HepG2 (cell line): ENCODE measurements at regions not wholly inside any gene's neighbourhood (a gene's known extent, or its start where the extent isn't known, plus 50 kb on each side); places are given as distances from the start of the nearest gene placed in this dataset.

ENCODE experiments used
- ATAC-seq: fragments of 200-7000 bp; cut with Tn5 transposase; 3 replicates; pipeline ENCODE4 v1.9.1; 2020; ENCODE audit warnings: mild to moderate bottlenecking, moderate library complexity
- BruUV-seq: library from RNA; stranded (reverse); fragments of 400-500 nt; replicated peaks from 2 replicates; lab custom pipeline; 2021; lab: Mats Ljungman, UMichigan
- CTCF ChIA-PET: fragments of 300-600 bp; formaldehyde crosslinking; extraction: SDS; loops from one replicate; lab custom pipeline; 2021; ENCODE audit warnings: low total read pairs, inconsistent platforms, low intra/inter-chr PET ratio; lab: Yijun Ruan, JAX
- POLR2A ChIA-PET: fragments of 350-600 bp; sonication (Branson Sonifier 250); formaldehyde crosslinking; loops from one replicate; lab custom pipeline; 2020; ENCODE audit warnings: antibody characterized with exemption, inconsistent platforms; lab: Yijun Ruan, JAX
- DNase-seq: peaks from one replicate; pipeline ENCODE4 v3.0.0-alpha.2; 2015; ENCODE audit warnings: low spot score
- FAIRE-seq: peaks from 3 replicates; lab custom pipeline; 2011; peaks lifted over from hg19 to GRCh38; lab: Jason Lieb, UNC
- H2AFZ ChIP-seq: one replicate; pipeline ENCODE4 v1.6.1; 2011; ENCODE audit warnings: low read length, inconsistent platforms
- H3K27ac ChIP-seq: fragments of 300-600 bp; 3 replicates; pipeline ENCODE4 v1.8.0; 2011; ENCODE audit warnings: mixed run types, mild to moderate bottlenecking, mixed read lengths, low read length, inconsistent platforms; ENCODE audit not compliant: insufficient read depth; ENCODE audit errors: extremely low read length
- H3K27me3 ChIP-seq, 2 experiments: fragments of 200-600 bp in 1 of 2; 2 replicates in 1 of 2; 3 replicates in 1 of 2; pipeline versions ENCODE4 v1.6.0 to v1.8.0; 2011; ENCODE audit warnings: low read length in 2 of 2, mild to moderate bottlenecking in 2 of 2, moderate library complexity in 2 of 2, inconsistent platforms in 1 of 2; ENCODE audit not compliant: insufficient read depth in 2 of 2, control insufficient read depth in 1 of 2
- H3K36me3 ChIP-seq, 2 experiments: fragments of 200-600 bp in 1 of 2; replicated peaks in 1 of 2; 2 replicates in 1 of 2; 3 replicates in 1 of 2; pipeline versions ENCODE4 v1.5.1 to v1.8.0; 2011; ENCODE audit warnings: low read length in 2 of 2, inconsistent platforms in 1 of 2; ENCODE audit not compliant: insufficient read depth in 2 of 2, control insufficient read depth in 1 of 2
- H3K4me1 ChIP-seq: 2 replicates; pipeline ENCODE4 v1.5.1; 2012; ENCODE audit warnings: low read length, inconsistent platforms; ENCODE audit not compliant: insufficient read depth
- H3K4me2 ChIP-seq: 2 replicates; pipeline ENCODE4 v1.6.0; 2011; ENCODE audit warnings: low read depth, low read length, inconsistent platforms
- H3K4me3 ChIP-seq, 3 experiments: fragments of 200-600 bp in 1 of 3; sonication (generic), shearing (Covaris generic) in 1 of 3; replicated peaks in 1 of 3; 2 replicates each; pipeline ENCODE4 v1.5.1; 2011 to 2016; ENCODE audit warnings: low read length in 3 of 3, inconsistent platforms in 2 of 3, low read depth in 2 of 3, mild to moderate bottlenecking in 2 of 3, control low read depth in 1 of 3, mixed read lengths in 1 of 3; ENCODE audit not compliant: insufficient read depth in 1 of 3
- H3K79me2 ChIP-seq: one replicate; pipeline ENCODE4 v1.6.1; 2011; ENCODE audit warnings: low read length, inconsistent platforms; ENCODE audit not compliant: insufficient read depth
- H3K9ac ChIP-seq: 2 replicates; pipeline ENCODE4 v1.6.0; 2011; ENCODE audit warnings: mild to moderate bottlenecking, low read depth, low read length, inconsistent platforms; ENCODE audit not compliant: insufficient read depth
- H3K9me3 ChIP-seq: 2 replicates; pipeline ENCODE4 v1.5.1; 2012; ENCODE audit warnings: mild to moderate bottlenecking, low read length
- H4K20me1 ChIP-seq: 2 replicates; pipeline ENCODE4 v1.6.0; 2011; ENCODE audit warnings: inconsistent platforms, mild to moderate bottlenecking, low read length, moderate library complexity; ENCODE audit not compliant: insufficient read depth
- DR1 ChIP-seq: sonication (generic); formaldehyde crosslinking; IDR thresholded peaks from 2 replicates; pipeline ENCODE4 v1.8.0; 2021; ENCODE audit warnings: mild to moderate bottlenecking, missing genetic modification reagents, inconsistent platforms
- FOXM1 ChIP-seq: sonication (generic); formaldehyde crosslinking; IDR thresholded peaks from 2 replicates; pipeline ENCODE4 v1.5.0; 2020; ENCODE audit warnings: missing genetic modification reagents
- HOXA5 ChIP-seq: sonication (generic); formaldehyde crosslinking; IDR thresholded peaks from 2 replicates; pipeline ENCODE4 v1.4.0; 2020; ENCODE audit warnings: missing genetic modification reagents
- KMT2A ChIP-seq: sonication (generic); formaldehyde crosslinking; IDR thresholded peaks from 2 replicates; pipeline ENCODE4 v1.4.0; 2020; ENCODE audit warnings: missing genetic modification reagents
- SAP130 ChIP-seq: IDR thresholded peaks from 2 replicates; pipeline ENCODE4 v1.6.1; 2016; ENCODE audit warnings: low read depth
- SUZ12 ChIP-seq: fragments of 150-350 bp; IDR thresholded peaks from 2 replicates; pipeline ENCODE4 v1.6.1; 2014; ENCODE audit warnings: low read depth, low read length
- TBX2 ChIP-seq: sonication (generic); formaldehyde crosslinking; IDR thresholded peaks from 2 replicates; pipeline ENCODE4 v1.5.0; 2020; ENCODE audit warnings: missing genetic modification reagents, mild to moderate bottlenecking, borderline replicate concordance
- THYN1 ChIP-seq: sonication (generic); formaldehyde crosslinking; IDR thresholded peaks from 2 replicates; pipeline ENCODE4 v1.8.1; 2023; ENCODE audit warnings: low read depth, mild to moderate bottlenecking, moderate library complexity, missing genetic modification reagents, borderline replicate concordance
- ZFP36L2 ChIP-seq: sonication (generic); formaldehyde crosslinking; IDR thresholded peaks from 2 replicates; pipeline ENCODE4 v1.4.0; 2020; ENCODE audit warnings: missing genetic modification reagents
- ZNF276 ChIP-seq: sonication (generic); formaldehyde crosslinking; IDR thresholded peaks from 2 replicates; pipeline ENCODE4 v1.4.0; 2020; ENCODE audit warnings: mild to moderate bottlenecking, low read depth, missing genetic modification reagents
- ZNF292 ChIP-seq: sonication (generic); formaldehyde crosslinking; IDR thresholded peaks from 2 replicates; pipeline ENCODE4 v1.8.1; 2022; ENCODE audit warnings: mild to moderate bottlenecking, low read depth, missing genetic modification reagents, borderline replicate concordance
- ZNF331 ChIP-seq: sonication (generic); formaldehyde crosslinking; IDR thresholded peaks from 2 replicates; pipeline ENCODE4 v1.4.0; 2020; ENCODE audit warnings: missing genetic modification reagents
- ZNF713 ChIP-seq: sonication (generic); formaldehyde crosslinking; IDR thresholded peaks from 2 replicates; pipeline ENCODE4 v1.4.0; 2020; ENCODE audit warnings: mild to moderate bottlenecking, missing genetic modification reagents
- WGBS: methylation state at CpG from one replicate; pipeline ENCODE4 v1.1.6; 2017; ENCODE audit warnings: low lambda C conversion rate; 5-methylcytosine and 5-hydroxymethylcytosine counted together
- in situ Hi-C: cut with HindIII; loops from 2 replicates; pipeline ENCODE4 v1.10.0; 2017; ENCODE audit warnings: low pct_unique_long_range_greater_than_20kb; ENCODE audit not compliant: extremely low pct_ligation_motif_present
- intact Hi-C: fragments of 100-400 bp; cut with micrococcal nuclease; formaldehyde crosslinking; loops from one replicate; pipeline ENCODE4 v1.10.0; 2022; ENCODE audit not compliant: unreplicated experiment
- TF ChIP-seq, protein P1 (sequence below): sonication (generic); formaldehyde crosslinking; IDR thresholded peaks from 2 replicates; pipeline ENCODE4 v1.4.0; 2020; ENCODE audit warnings: missing genetic modification reagents
- TF ChIP-seq, protein P2 (sequence below): sonication (generic); formaldehyde crosslinking; IDR thresholded peaks from 2 replicates; pipeline ENCODE4 v1.8.1; 2023; ENCODE audit warnings: mild to moderate bottlenecking, moderate library complexity, missing genetic modification reagents
- TF ChIP-seq, protein P3 (sequence below): sonication (generic); formaldehyde crosslinking; IDR thresholded peaks from 2 replicates; pipeline ENCODE4 v1.4.0; 2020; ENCODE audit warnings: missing genetic modification reagents

DNA sequence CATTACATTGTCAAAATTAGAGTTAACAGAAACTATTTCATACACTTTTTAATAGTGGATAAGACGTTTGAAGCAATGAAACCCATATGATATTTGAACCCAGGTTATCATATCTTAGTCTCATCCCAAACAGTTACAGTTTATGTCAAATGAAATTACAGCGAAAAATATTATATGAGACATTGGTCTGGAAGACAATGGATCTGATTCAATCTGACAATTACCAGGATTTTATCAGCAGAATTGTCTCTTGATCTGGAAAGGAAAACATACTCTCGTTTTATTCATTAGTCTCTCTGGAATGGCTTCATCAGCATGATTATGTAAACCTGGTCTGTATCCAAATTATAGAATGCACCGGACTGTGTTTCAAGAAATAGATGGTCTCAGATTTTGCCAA, 818.6 kb downstream of the NCAM2 start (continued):
- TF ChIP-seq ZFP36L2 (CRISPR knock-in tag), result no peak
- no peak for TF ChIP-seq ZNF276 (CRISPR knock-in tag)
- no peak for TF ChIP-seq SAP130 (CRISPR knock-in tag)
- TF ChIP-seq THYN1 (CRISPR knock-in tag), result no peak
- no peak for TF ChIP-seq FOXM1 (CRISPR knock-in tag)
- TF ChIP-seq HOXA5 (CRISPR knock-in tag), result no peak

- ATAC-seq, result no peak
- Histone ChIP-seq H3K36me3 (no peaks in the 10 kb centered on the region), H4K20me1 (no peaks in the 10 kb centered on the region), H3K4me3 (no peak overlapping the region), H3K27me3 (no peaks in the 10 kb centered on the region), H3K9ac (no peak overlapping the region), H3K4me2 (no peak overlapping the region), H3K9me3 (peaks cover 84% of the 10 kb centered on the region), H3K79me2 (no peaks in the 10 kb centered on the region), H3K4me1 (no peaks in the 10 kb centered on the region), H3K27ac (no peak overlapping the region), H2AFZ (no peak overlapping the region)
- POLR2A ChIA-PET, result no interaction called here
- BruUV-seq, result no TSS peak
- in situ Hi-C loops, result no loop called here
- 0% methylated on average over 2 of the region's 2 CpGs for WGBS
- DNase-seq, result no peak
- no peak for FAIRE-seq
- CTCF ChIA-PET, result no interaction called here
- intact Hi-C loops, result no loop called here
- TF ChIP-seq, protein P1, sequence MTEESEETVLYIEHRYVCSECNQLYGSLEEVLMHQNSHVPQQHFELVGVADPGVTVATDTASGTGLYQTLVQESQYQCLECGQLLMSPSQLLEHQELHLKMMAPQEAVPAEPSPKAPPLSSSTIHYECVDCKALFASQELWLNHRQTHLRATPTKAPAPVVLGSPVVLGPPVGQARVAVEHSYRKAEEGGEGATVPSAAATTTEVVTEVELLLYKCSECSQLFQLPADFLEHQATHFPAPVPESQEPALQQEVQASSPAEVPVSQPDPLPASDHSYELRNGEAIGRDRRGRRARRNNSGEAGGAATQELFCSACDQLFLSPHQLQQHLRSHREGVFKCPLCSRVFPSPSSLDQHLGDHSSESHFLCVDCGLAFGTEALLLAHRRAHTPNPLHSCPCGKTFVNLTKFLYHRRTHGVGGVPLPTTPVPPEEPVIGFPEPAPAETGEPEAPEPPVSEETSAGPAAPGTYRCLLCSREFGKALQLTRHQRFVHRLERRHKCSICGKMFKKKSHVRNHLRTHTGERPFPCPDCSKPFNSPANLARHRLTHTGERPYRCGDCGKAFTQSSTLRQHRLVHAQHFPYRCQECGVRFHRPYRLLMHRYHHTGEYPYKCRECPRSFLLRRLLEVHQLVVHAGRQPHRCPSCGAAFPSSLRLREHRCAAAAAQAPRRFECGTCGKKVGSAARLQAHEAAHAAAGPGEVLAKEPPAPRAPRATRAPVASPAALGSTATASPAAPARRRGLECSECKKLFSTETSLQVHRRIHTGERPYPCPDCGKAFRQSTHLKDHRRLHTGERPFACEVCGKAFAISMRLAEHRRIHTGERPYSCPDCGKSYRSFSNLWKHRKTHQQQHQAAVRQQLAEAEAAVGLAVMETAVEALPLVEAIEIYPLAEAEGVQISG (CRISPR knock-in tag), result no peak
- TF ChIP-seq ZNF331 (CRISPR knock-in tag), result no peak
- TF ChIP-seq SUZ12, result no peak
- TF ChIP-seq, protein P2, sequence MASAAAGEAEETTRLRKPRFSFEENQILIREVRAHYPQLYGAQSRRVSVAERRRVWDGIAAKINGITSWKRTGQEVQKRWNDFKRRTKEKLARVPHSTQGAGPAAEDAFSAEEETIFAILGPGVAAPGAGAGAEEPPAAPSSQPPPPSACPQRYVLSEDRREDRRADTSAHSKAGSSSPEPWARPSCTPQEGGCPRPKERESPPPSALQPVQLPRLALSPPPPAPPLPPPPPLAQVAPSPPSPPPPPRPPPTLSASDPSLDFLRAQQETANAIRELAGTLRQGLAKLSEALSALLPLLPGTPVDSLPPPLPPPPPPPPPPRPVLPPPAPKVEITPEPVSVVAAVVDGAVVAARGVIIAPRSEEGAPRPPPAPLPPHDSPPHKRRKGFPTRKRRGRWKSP (CRISPR knock-in tag), result no peak
- TF ChIP-seq ZNF713 (CRISPR knock-in tag), result no peak
- no peak for TF ChIP-seq ZNF292 (CRISPR knock-in tag)
- TF ChIP-seq, protein P3, sequence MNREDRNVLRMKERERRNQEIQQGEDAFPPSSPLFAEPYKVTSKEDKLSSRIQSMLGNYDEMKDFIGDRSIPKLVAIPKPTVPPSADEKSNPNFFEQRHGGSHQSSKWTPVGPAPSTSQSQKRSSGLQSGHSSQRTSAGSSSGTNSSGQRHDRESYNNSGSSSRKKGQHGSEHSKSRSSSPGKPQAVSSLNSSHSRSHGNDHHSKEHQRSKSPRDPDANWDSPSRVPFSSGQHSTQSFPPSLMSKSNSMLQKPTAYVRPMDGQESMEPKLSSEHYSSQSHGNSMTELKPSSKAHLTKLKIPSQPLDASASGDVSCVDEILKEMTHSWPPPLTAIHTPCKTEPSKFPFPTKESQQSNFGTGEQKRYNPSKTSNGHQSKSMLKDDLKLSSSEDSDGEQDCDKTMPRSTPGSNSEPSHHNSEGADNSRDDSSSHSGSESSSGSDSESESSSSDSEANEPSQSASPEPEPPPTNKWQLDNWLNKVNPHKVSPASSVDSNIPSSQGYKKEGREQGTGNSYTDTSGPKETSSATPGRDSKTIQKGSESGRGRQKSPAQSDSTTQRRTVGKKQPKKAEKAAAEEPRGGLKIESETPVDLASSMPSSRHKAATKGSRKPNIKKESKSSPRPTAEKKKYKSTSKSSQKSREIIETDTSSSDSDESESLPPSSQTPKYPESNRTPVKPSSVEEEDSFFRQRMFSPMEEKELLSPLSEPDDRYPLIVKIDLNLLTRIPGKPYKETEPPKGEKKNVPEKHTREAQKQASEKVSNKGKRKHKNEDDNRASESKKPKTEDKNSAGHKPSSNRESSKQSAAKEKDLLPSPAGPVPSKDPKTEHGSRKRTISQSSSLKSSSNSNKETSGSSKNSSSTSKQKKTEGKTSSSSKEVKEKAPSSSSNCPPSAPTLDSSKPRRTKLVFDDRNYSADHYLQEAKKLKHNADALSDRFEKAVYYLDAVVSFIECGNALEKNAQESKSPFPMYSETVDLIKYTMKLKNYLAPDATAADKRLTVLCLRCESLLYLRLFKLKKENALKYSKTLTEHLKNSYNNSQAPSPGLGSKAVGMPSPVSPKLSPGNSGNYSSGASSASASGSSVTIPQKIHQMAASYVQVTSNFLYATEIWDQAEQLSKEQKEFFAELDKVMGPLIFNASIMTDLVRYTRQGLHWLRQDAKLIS (CRISPR knock-in tag), result no peak
- no peak for TF ChIP-seq KMT2A (CRISPR knock-in tag)
- no peak for TF ChIP-seq DR1
- TF ChIP-seq TBX2 (CRISPR knock-in tag), result no peak
Measured at GRCh38 chr21:21818898-21819297, 820.7 kb downstream of the NCAM2 start.
